ENCODE measurements at regions not wholly inside any gene's neighbourhood (a gene's known extent, or its start where the extent isn't known, plus 50 kb on each side); places are given as distances from the start of the nearest gene placed in this dataset.
"Not testable (repeated sequence)": the region's sequence is repeated elsewhere in the genome, so short reads cannot be mapped to it uniquely, and the experiment has no call there.

GRCh38 chr6:134605034-134605433 is 287.1 kb upstream of the SGK1 start:
- no peak for DNase-seq (ENCODE audit: low read depth)

DNA sequence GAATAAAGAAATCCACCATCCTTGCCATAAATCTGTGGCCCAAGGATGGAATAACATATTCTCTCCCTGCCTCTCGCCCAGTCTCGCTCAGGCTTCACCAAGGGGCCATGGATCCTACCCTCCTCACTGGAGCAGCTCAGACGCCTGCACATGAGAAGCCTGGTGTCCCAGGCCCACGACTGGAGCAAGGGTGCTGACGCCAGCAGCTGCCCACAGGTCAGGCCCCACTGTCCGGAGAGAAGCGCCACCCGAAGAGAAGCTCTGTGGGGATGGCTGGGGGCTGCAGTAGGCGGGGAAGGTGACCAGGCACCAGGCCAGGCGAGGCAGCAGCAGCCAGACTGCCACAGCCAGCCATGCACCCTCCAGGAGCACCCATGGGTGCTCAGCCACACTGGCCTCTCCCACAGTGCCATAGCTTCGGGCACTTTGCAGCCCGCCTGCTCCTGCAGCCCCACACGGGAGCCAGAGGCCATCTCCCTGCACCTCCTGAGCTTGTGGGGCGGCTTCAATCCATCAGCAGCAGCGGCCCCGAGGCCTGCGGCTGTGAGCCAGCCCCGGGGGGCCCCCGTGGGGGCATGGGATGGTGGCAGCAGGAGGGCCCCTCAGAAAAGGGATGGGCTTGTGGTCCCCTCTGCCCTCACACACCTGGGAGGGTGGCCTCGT is 286.2 kb upstream of the SGK1 start:
- DNase-seq (ENCODE audit: low read depth): no peak

DNA sequence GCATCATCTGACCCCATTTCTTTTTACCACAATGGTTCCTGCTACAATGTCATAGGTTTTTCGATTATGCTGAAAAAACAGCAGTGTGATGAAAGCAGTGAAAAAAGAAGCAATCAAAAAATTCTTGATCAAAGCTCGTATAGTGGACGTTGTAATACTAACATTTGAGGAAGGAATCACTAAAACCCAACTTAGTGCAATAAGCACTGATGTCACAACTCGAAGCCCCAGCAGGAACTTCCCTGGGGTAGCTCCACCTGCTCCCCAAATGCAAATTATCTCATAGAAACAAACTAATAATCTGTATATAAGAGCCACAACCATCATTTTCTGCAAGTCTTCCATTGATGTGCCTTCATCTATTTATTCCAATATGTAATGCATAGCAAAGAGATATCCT is 285.6 kb upstream of the SGK1 start:
- DNase-seq (ENCODE audit: low read depth): no peak

GRCh38 chr6:134602123-134602522 is 284.2 kb upstream of the SGK1 start:
- DNase-seq (ENCODE audit: low read depth): no peak

- no peak for DNase-seq (ENCODE audit: low read depth)
Observed at GRCh38 chr6:134600671-134601070, 282.8 kb upstream of the SGK1 start.

DNA sequence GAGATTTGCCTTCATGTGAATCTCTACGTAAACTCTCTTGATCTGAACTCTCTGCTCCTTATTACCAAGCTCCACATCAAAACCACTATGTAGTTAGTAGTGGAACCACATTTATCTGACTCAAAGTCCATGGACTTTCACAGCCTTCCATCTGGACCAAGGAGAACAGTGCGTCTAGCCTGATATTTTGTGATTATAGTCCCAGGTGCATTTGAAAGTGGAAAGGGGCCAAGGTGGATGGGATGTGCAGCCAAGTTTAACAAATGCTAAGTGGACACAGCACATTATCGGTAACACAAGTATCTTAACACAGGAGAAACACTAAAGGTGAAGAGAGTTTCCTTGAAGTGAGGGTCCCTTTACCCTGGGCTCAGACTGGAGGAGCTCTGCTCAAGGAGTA is 281.2 kb upstream of the SGK1 start:
- DNase-seq (ENCODE audit: low read depth): no peak

DNA sequence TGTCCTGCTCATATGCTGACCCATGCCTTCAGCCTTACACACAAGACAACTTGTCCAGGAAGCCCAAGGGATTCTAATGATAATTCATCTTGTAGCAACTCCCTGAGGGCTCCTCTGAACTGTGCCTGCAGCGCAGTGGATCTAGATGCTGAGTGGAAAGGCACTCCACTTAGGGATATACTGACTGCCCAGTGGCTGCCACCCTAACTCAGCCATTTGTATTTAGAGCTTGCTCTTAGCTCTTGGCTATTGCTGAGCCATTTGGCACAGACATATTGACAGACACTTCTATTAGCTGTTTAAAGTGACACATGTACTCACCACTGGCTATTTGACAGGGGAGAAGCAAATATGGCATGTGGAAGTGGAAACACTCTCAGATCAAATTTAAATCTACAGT is 278.3 kb upstream of the SGK1 start:
- DNase-seq (ENCODE audit: low read depth): no peak

- DNase-seq (ENCODE audit: low read depth): no peak
Observed at GRCh38 chr6:134594881-134595280, 277.0 kb upstream of the SGK1 start.

DNA sequence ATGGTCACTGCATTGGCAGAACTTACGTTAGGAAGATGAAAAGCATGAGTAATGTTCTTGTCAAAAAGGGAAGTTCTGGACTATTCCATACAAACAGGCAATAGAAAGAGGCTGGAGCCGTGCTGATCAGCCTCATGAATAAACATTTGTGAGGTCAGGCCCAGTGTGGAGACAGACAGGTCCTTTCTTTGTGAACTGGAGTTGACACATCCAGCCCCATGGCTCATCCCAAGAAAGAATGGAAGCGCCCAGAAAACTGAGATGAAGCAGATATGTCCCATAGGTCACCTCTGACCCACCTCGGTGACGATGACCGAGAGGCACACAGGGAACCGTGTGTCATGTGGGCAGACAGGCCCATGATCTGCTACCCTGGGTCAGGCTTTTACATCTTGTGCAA is 276.0 kb upstream of the SGK1 start:
- no peak for DNase-seq (ENCODE audit: low read depth)

DNA sequence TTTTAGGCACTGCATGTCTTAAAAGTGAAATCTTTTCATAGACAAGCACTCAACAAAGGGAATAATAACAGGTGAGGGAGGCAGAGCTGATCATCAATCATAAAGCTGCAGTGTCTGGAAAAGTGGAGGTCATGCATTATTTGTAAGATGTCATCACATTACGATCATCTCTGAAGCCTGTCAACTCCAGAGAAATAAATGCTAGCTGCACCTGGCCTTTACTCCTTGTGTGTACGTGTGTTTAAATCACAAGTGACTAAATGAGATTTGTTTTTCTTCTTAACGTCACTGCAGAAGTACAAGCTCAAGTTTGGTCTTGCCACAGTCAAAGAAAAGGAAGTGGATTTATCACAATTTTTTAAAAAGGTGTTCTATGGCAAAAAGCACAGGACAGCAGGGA is 275.5 kb upstream of the SGK1 start:
- no peak for DNase-seq (ENCODE audit: low read depth)

DNA sequence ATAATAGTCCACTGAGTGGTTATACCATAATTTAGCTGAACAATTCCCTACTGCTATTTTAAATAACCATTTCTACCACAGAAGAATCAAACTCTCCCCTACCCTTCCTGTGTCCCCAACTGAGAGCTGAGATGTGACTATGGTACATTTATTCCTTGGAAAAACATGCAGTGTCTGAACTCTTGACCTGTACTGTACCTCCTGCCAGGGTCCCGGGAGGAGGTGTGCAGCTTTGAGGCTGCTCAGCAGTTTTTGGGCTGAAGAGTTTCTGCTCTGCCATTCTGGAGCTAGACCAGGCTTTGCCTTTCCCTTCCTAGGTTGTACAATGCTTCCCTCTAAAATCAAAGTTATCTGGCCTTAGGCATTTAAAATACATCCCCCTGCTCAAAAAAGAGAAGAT is 275.1 kb upstream of the SGK1 start:
- DNase-seq (ENCODE audit: low read depth): no peak

DNA sequence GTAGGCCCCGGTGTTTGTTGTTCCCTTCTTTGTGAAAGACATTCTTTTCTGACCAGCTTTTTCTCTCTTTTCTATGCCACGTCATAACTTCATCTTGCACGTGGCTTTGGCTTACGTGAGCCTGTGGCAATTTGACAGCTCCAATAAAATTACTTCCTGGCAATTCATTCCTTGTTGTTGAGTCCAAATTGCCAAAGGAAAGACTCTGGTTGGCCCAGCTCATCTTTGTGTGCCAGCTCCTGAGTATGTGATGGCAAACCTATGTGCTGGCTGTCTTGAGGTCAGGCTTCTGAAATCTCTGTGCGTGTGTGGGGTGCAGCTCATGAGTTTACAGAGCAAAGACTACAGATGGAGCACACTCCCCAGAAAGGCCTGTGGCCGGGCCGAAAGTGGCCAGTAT is 272.5 kb upstream of the SGK1 start:
- DNase-seq (ENCODE audit: low read depth): no peak

DNA sequence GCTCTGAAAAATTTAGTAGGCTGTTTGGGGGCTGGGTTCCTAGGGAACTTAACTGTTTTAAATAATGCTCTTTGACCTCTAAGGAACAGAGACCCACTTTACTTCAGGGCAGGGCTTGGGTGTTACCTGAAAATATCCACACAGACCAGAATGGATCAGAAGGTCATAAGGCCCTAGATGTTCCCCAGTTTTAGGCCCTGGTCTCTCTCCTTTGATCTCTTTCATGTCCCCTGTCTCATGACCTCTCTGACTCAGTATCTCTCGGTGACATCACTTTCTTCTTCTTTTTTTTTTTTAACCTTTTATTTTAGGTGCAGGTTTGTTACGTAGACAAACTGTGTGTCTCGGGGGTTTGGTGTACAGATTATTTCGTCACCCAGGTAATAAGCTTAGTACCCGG is 272.1 kb upstream of the SGK1 start:
- no peak for DNase-seq (ENCODE audit: low read depth)

- no peak for DNase-seq (ENCODE audit: low read depth)
Observed at GRCh38 chr6:134589512-134589911, 271.6 kb upstream of the SGK1 start.

DNA sequence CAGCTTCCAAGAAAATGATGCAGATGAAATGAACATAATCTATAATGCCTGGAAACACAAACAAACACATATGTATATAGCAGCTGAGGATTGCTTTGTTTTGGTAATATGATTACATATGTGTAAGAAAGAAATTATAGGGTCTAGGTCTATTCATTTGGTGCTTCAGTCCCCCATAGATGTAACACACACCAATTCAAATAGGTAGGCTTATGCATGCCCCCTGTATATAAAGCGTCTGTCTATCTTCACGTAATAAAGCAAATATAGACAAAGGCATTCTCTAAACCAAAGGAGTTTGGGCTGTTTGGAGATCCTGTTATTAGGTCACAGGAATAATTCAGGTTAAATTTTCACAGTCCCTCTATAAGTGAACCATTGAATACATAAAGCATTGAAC is 270.4 kb upstream of the SGK1 start:
- no peak for DNase-seq (ENCODE audit: low read depth)

DNA sequence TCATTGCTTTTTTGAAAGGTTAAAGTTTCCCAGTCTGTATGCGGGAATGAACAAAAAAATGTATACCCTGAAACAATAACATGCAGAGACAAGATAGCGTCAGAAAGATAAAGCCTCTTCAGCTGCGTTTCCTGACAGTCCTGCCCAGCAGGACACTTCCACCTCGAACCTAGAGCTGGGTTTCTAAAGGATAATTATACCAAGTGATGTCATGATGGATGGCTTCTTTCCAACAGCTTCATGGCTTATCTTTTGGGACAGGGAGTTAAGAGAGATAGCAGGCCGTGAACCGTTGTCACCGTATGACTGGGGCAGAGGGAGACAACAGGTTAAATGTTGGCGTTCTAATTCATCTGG is 267.6 kb upstream of the SGK1 start:
- DNase-seq (ENCODE audit: low read depth): no peak

- no peak for DNase-seq (ENCODE audit: low read depth)
Observed at GRCh38 chr6:134584847-134585516, 267.1 kb upstream of the SGK1 start.

DNA sequence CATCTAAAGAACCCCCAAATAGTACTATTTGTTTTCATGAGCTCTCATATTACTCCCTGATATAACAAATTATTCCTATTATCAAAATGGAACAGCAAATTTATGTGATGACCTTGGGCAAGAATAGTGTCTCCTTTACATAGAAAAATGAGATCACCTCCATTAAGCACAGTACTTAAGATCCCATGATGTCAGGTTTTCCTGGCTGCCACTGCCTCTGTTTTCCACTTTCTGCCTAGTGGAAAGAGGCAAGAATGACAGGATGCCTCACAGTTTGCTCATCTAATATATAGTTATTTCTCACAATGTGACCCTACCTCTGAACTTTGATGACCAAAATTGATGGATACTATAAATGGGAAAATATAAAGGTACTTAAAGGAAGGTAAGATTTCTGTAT is 260.1 kb upstream of the SGK1 start:
- DNase-seq (ENCODE audit: low read depth): no peak

DNA sequence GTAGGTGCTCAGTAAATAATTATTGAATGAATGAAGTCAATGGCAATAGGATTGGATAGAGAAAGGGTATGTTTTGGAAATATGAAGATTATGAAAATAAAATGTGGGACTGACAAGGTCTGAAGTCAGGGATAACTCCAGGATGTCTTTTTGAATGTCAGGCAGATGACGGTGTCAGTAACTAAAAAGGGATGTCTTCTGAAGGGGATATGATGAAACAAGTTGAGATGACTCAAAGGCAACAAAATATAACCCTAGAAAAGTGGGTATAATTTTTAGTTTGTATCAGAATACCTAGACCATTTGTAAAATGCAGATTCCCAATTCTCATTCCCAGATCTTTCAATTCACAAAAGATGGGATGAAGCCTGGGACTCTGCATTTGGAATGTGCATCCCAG is 257.3 kb upstream of the SGK1 start:
- no peak for DNase-seq (ENCODE audit: low read depth)

- DNase-seq (ENCODE audit: low read depth): no peak
Observed at GRCh38 chr6:134574491-134574890, 256.6 kb upstream of the SGK1 start.

DNA sequence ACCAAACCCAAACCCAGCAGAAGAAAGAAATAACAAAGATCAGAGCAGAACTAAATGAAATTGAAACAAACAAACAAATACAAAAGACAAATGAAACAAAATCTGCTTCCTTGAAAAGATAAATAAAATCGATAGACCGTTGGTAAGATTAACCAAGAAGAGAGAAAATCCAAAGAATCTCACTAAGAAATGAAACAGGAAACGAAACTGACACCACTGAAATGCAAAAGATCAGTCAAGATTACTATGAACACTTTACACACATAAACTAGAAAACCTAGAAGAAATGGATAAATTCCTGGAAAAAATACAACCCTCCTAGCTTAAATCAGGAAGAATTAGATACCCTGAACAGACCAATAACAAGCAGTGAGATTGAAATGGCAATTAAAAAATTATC is 252.1 kb upstream of the SGK1 start:
- DNase-seq (ENCODE audit: low read depth): not testable (repeated sequence)

DNA sequence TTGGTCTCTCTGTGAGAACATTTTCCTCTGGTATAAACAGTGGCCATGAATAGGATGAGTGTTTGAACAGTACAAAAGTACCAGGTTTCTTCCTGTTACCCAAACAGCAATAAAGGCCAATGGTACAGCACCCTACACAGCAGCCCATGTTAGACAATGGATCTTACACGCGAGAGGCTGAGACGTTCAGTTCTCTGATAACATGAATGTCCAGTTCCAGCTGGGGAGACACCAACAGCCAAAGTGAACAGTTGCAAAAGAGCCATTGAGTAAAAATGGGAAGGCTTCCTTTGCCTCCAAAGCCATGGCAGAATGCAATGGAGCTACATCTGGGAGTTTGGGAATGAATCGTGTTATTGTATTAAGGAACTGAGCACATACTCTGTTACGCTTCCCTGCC is 246.8 kb upstream of the SGK1 start:
- DNase-seq (ENCODE audit: low read depth): no peak

DNA sequence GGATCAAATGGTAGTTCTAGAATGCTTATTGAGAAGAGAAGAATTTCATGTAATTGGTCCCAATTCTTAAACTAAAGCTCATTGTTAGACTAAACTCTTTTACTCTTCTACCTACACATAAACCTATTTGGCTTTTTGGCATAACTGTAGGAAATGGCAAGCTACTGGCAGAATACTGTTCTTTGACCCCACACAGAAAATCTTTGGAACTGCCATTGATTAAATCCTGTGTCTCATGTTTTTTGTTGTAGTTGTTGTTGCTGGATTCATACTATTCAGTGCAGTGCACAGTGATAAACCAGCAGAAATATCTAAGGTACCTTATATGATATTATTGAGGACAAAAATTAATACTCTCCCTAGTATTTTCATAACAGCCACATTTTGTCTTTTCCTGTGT is 242.1 kb upstream of the SGK1 start:
- no peak for DNase-seq (ENCODE audit: low read depth)

GRCh38 chr6:134557509-134557908 is 239.6 kb upstream of the SGK1 start:
- no peak for DNase-seq (ENCODE audit: low read depth)
